Peyer's patch (tissue), 4 donors: ENCODE measurements at regions not wholly inside any gene's neighbourhood (a gene's known extent, or its start where the extent isn't known, plus 50 kb on each side); places are given as distances from the start of the nearest gene placed in this dataset.

Experiments used
- CTCF ChIP-seq, 6 experiments: fragments of 450-650 bp in 4 of 6; fragments of 200-600 bp in 2 of 6; sonication (generic) in 1 of 6; IDR thresholded peaks; one replicate each; pipeline ENCODE4 v1.5.1; 2017 to 2019; ENCODE audit warnings: antibody characterized with exemption in 6 of 6, mild to moderate bottlenecking in 3 of 6, moderate library complexity in 1 of 6
- POLR2A ChIP-seq, 2 donors: fragments of 450-650 bp; IDR thresholded peaks; one replicate each; pipeline ENCODE4 v1.5.1; 2017; ENCODE audit warnings: antibody characterized with exemption in 2 of 2, mild to moderate bottlenecking in 2 of 2, moderate library complexity in 2 of 2

- TF ChIP-seq CTCF (IDR thresholded peaks at IDR 0.05) (no peak), POLR2A (IDR thresholded peaks at IDR 0.05) (no peak)
These were observed 1666.3 kb downstream of the HACE1 start for GRCh38 chr6:103193413-103193812.
